B cell (primary cell): ENCODE measurements at regions not wholly inside any gene's neighbourhood (a gene's known extent, or its start where the extent isn't known, plus 50 kb on each side); places are given as distances from the start of the nearest gene placed in this dataset.

ENCODE experiments used
- ATAC-seq: fragments of 200-7000 bp; cut with Tn5 transposase; one replicate; pipeline ENCODE4 v1.10.0; 2021; ENCODE audit warnings: low read depth, mild to moderate bottlenecking, moderate number of reproducible peaks, moderate library complexity
- CTCF ChIA-PET: fragments of 350-600 bp; sonication (Branson Sonifier 250); formaldehyde crosslinking; loops from one replicate; lab custom pipeline; 2021; ENCODE audit warnings: antibody characterized with exemption, inconsistent platforms; lab: Charles Lee
- POLR2A ChIA-PET: fragments of 350-600 bp; sonication (Branson Sonifier 250); formaldehyde crosslinking; loops from one replicate; lab custom pipeline; 2021; ENCODE audit warnings: antibody characterized with exemption; lab: Charles Lee
- DNase-seq: peaks from one replicate; pipeline ENCODE4 v3.0.0; 2013
- H2AFZ ChIP-seq: 2 replicates; pipeline ENCODE4 v1.6.1; 2012; ENCODE audit warnings: mild to moderate bottlenecking, low read depth, low read length; ENCODE audit not compliant: insufficient read depth, poor library complexity, severe bottlenecking
- H3K27ac ChIP-seq, 2 donors: 1 replicate in 1 of 2; 2 replicates in 1 of 2; pipeline ENCODE4 v1.5.1; 2012 to 2013; ENCODE audit warnings: low read length in 2 of 2, mild to moderate bottlenecking in 2 of 2, moderate library complexity in 1 of 2
- H3K27me3 ChIP-seq, 4 experiments: fragments of 200-600 bp in 1 of 4; sonication (generic) in 1 of 4; replicated peaks in 1 of 4; 1 replicate in 2 of 4; 2 replicates in 2 of 4; pipeline versions ENCODE4 v1.6.1 to v1.7.0; 2013 to 2016; ENCODE audit warnings: low read length in 3 of 4, mild to moderate bottlenecking in 2 of 4, mixed read lengths in 1 of 4, moderate library complexity in 1 of 4; ENCODE audit not compliant: insufficient read depth in 4 of 4, control insufficient read depth in 3 of 4; ENCODE audit errors: control extremely low read depth in 1 of 4
- H3K36me3 ChIP-seq, 2 experiments: replicated peaks in 1 of 2; 1 replicate in 1 of 2; 2 replicates in 1 of 2; pipeline versions ENCODE4 v1.6.1 to v1.7.1; 2013; ENCODE audit warnings: low read length in 1 of 2; ENCODE audit not compliant: insufficient read depth in 2 of 2, control insufficient read depth in 1 of 2; ENCODE audit errors: control extremely low read depth in 1 of 2, extremely low read depth in 1 of 2
- H3K4me1 ChIP-seq, 2 donors: fragments of 200-600 bp in 1 of 2; sonication (generic) in 1 of 2; 1 replicate in 1 of 2; 2 replicates in 1 of 2; pipeline versions ENCODE4 v1.5.1 to v1.6.1; 2013 to 2017; ENCODE audit warnings: low read length in 2 of 2; ENCODE audit not compliant: control insufficient read depth in 2 of 2, insufficient read depth in 2 of 2
- H3K4me2 ChIP-seq: replicated peaks from 2 replicates; pipeline ENCODE3; 2012; ENCODE audit warnings: mild to moderate bottlenecking, low read depth, low read length; ENCODE audit not compliant: poor library complexity, severe bottlenecking
- H3K4me3 ChIP-seq, 5 experiments: fragments of 200-600 bp in 1 of 5; sonication (generic) in 1 of 5; 1 replicate in 3 of 5; 2 replicates in 2 of 5; pipeline versions ENCODE4 v1.5.1 to v1.7.0; 2011 to 2016; ENCODE audit warnings: low read length in 4 of 5, mild to moderate bottlenecking in 4 of 5, low read depth in 2 of 5, control low read depth in 1 of 5, moderate library complexity in 1 of 5; ENCODE audit not compliant: insufficient read depth in 1 of 5; ENCODE audit errors: control extremely low read depth in 1 of 5, extremely low read depth in 1 of 5
- H3K79me2 ChIP-seq: fragments of 200-600 bp; sonication (generic); one replicate; pipeline ENCODE4 v1.6.0; 2016; ENCODE audit warnings: low read length; ENCODE audit not compliant: control insufficient read depth, insufficient read depth
- H3K9ac ChIP-seq: fragments of 200-600 bp; sonication (generic); 2 replicates; pipeline ENCODE4 v1.6.1; 2017; ENCODE audit warnings: mild to moderate bottlenecking, low read length, moderate library complexity
- H3K9me3 ChIP-seq, 3 donors: one replicate each; pipeline versions ENCODE4 v1.6.1 to v1.7.1; 2013; ENCODE audit warnings: low read length in 2 of 3; ENCODE audit not compliant: control insufficient read depth in 2 of 3, insufficient read depth in 1 of 3; ENCODE audit errors: control extremely low read depth in 1 of 3
- H4K20me1 ChIP-seq: 2 replicates; pipeline ENCODE4 v1.6.0; 2012; ENCODE audit warnings: mild to moderate bottlenecking, low read length; ENCODE audit not compliant: insufficient read depth, control insufficient read depth, poor library complexity, severe bottlenecking
- H3K27ac Mint-ChIP-seq: one replicate; pipeline ENCODE4 v1.8.0; 2021; ENCODE audit warnings: mixed read lengths
- H3K27me3 Mint-ChIP-seq: one replicate; pipeline ENCODE4 v1.8.0; 2021; ENCODE audit warnings: mixed read lengths
- H3K4me1 Mint-ChIP-seq: one replicate; pipeline ENCODE4 v1.8.0; 2021; ENCODE audit warnings: mixed read lengths
- H3K4me3 Mint-ChIP-seq: one replicate; pipeline ENCODE4 v1.8.0; 2021; ENCODE audit warnings: mixed read lengths
- H3K9me3 Mint-ChIP-seq: one replicate; pipeline ENCODE4 v1.8.0; 2022; ENCODE audit warnings: mixed read lengths; ENCODE audit not compliant: insufficient read depth
- CTCF ChIP-seq: fragments of 200-600 bp; IDR thresholded peaks from one replicate; pipeline ENCODE4 v1.8.0; 2022; ENCODE audit warnings: antibody characterized with exemption, mild to moderate bottlenecking
- EZH2 ChIP-seq: IDR thresholded peaks from 2 replicates; pipeline ENCODE4 v1.6.1; 2012; ENCODE audit warnings: borderline replicate concordance, low read depth, mild to moderate bottlenecking, moderate library complexity, low read length; ENCODE audit not compliant: insufficient read depth, poor library complexity, severe bottlenecking
- WGBS: methylation state at CpG from one replicate; pipeline ENCODE4 v1.1.5; 2013; ENCODE audit warnings: missing lambda C conversion rate; ENCODE audit not compliant: insufficient coverage; 5-methylcytosine and 5-hydroxymethylcytosine counted together
- intact Hi-C: fragments of 100-400 bp; cut with micrococcal nuclease; formaldehyde crosslinking; loops from one replicate; pipeline ENCODE4 v1.10.0; 2022

GRCh38 chr4:27714073-27714472, 853.4 kb downstream of the STIM2 start:
- ChIA-PET POLR2A (no interaction called here), CTCF (no interaction called here)
- Mint-ChIP-seq H3K4me3 (no peak overlapping the region), H3K9me3 (peaks cover under 1% of the 10 kb centered on the region), H3K4me1 (no peaks in the 10 kb centered on the region), H3K27me3 (no peaks in the 10 kb centered on the region), H3K27ac (no peak overlapping the region)
- H3K4me1 ChIP-seq = no peaks in the 10 kb centered on the region
- H3K9ac ChIP-seq = no peak overlapping the region
- no peak overlapping the region for H2AFZ ChIP-seq
- ATAC-seq (no peak), DNase-seq (no peak)
- TF ChIP-seq EZH2 (no peak), CTCF (no peak)
- no peaks in the 10 kb centered on the region for H3K79me2 ChIP-seq
- H3K36me3 ChIP-seq = no peaks in the 10 kb centered on the region
- WGBS = no CpG with 5 or more reads among the region's 1 CpG
- intact Hi-C loops = no loop called here
- H3K27ac ChIP-seq = no peak overlapping the region
- no peak overlapping the region for H3K4me3 ChIP-seq
- H3K9me3 ChIP-seq = no peaks in the 10 kb centered on the region
- no peak overlapping the region for H3K4me2 ChIP-seq
- H4K20me1 ChIP-seq = no peaks in the 10 kb centered on the region
- no peaks in the 10 kb centered on the region for H3K27me3 ChIP-seq

GRCh38 chr4:27716693-27717430, 856.2 kb downstream of the STIM2 start:
- Histone ChIP-seq H3K27ac (no peak overlapping the region), H3K79me2 (no peaks in the 10 kb centered on the region), H3K4me2 (no peak overlapping the region), H4K20me1 (no peaks in the 10 kb centered on the region), H3K9ac (no peak overlapping the region), H2AFZ (no peak overlapping the region), H3K9me3 (no peaks in the 10 kb centered on the region), H3K4me3 (no peak overlapping the region), H3K36me3 (no peaks in the 10 kb centered on the region), H3K27me3 (no peaks in the 10 kb centered on the region), H3K4me1 (no peaks in the 10 kb centered on the region)
- ChIA-PET CTCF (no interaction called here), POLR2A (no interaction called here)
- ATAC-seq (no peak), DNase-seq (no peak)
- H3K27ac Mint-ChIP-seq = no peak overlapping the region
- no peaks in the 10 kb centered on the region for H3K4me1 Mint-ChIP-seq
- H3K4me3 Mint-ChIP-seq = no peak overlapping the region
- no peaks in the 10 kb centered on the region for H3K27me3 Mint-ChIP-seq
- peaks cover 3% of the 10 kb centered on the region for H3K9me3 Mint-ChIP-seq
- TF ChIP-seq CTCF = no peak
- no peak for TF ChIP-seq EZH2
- intact Hi-C loops = no loop called here
- 86% methylated on average over 1 of the region's 3 CpGs for WGBS
